ENCODE measurements at regions not wholly inside any gene's neighbourhood (a gene's known extent, or its start where the extent isn't known, plus 50 kb on each side); places are given as distances from the start of the nearest gene placed in this dataset.

GRCh38 chrX:7216981-7217587, 69.1 kb upstream of the PUDP start:
- DNase-seq: no peak

GRCh38 chrX:7215842-7216241, 67.9 kb upstream of the PUDP start:
- no peak for DNase-seq

GRCh38 chrX:7214251-7214650, 66.3 kb upstream of the PUDP start:
- no peak for DNase-seq

GRCh38 chrX:7205037-7205577, 57.2 kb upstream of the PUDP start:
- no peak for DNase-seq

GRCh38 chrX:7204619-7205018, 56.7 kb upstream of the PUDP start:
- no peak for DNase-seq

GRCh38 chrX:7202206-7202605, 54.3 kb upstream of the PUDP start:
- DNase-seq: no peak

GRCh38 chrX:7201496-7201895, 53.5 kb upstream of the PUDP start:
- no peak for DNase-seq

- no peak for DNase-seq
Observed at GRCh38 chrX:7198499-7198898, 50.5 kb upstream of the PUDP start.
